SK-N-SH (cell line): ENCODE measurements at regions not wholly inside any gene's neighbourhood (a gene's known extent, or its start where the extent isn't known, plus 50 kb on each side); places are given as distances from the start of the nearest gene placed in this dataset.

Experiments used
- EZH2phosphoT487 ChIP-seq: fragments of 200-600 bp; sonication (generic); IDR thresholded peaks from 2 replicates; pipeline ENCODE4 v1.6.1; 2017; ENCODE audit warnings: low read depth, mixed run types, mild to moderate bottlenecking, antibody characterized with exemption, moderate library complexity, borderline replicate concordance
- FOSL2 ChIP-seq: IDR thresholded peaks from 2 replicates; pipeline ENCODE4 v1.4.0; 2012; ENCODE audit warnings: low read depth, mild to moderate bottlenecking, moderate library complexity, borderline replicate concordance
- POLR2AphosphoS5 ChIP-seq: IDR thresholded peaks from 2 replicates; pipeline ENCODE4 v1.6.1; 2012; ENCODE audit warnings: low read depth, low read length
- SIN3A ChIP-seq: IDR thresholded peaks from 2 replicates; pipeline ENCODE4 v1.6.1; 2012; ENCODE audit warnings: low read depth, mild to moderate bottlenecking, low read length, moderate library complexity, borderline replicate concordance
- TEAD4 ChIP-seq: IDR thresholded peaks from 2 replicates; pipeline ENCODE4 v1.4.0; 2012; ENCODE audit warnings: mild to moderate bottlenecking, borderline replicate concordance; ENCODE audit not compliant: insufficient read depth
- TF ChIP-seq, protein P1 (sequence below): fragments of 200-600 bp; sonication (generic); IDR thresholded peaks from 2 replicates; pipeline ENCODE4 v1.6.1; 2017; ENCODE audit warnings: antibody characterized with exemption, mild to moderate bottlenecking, moderate library complexity
- TF ChIP-seq, protein P2 (sequence below): fragments of 150-350 bp; IDR thresholded peaks from 2 replicates; pipeline ENCODE4 v1.6.1; 2017; ENCODE audit warnings: antibody characterized with exemption, low read length, low read depth, borderline replicate concordance

DNA sequence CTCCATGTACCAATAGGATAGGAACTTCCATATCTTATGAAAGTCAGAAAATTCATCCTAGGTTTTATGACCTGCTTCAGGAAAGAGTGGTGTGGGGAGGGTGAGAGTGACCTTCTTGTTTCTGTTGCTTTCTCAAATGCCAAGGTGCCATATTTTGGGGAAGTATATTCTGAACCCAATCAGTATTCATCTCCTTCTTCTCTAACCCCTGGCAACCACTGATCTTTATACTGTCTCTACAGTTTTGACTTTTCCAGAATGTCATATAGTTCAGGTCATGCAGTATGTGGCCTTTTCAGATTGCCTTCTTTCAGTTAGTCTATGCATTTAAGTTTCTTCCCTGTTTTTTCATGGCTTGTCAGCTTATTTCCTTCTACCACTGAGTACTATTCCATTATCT is 321.4 kb upstream of the SEMA6A start:
- TF ChIP-seq EZH2phosphoT487 (no peak), TEAD4 (no peak), POLR2AphosphoS5 (no peak), SIN3A (no peak), FOSL2 (no peak)
- TF ChIP-seq, protein P1, sequence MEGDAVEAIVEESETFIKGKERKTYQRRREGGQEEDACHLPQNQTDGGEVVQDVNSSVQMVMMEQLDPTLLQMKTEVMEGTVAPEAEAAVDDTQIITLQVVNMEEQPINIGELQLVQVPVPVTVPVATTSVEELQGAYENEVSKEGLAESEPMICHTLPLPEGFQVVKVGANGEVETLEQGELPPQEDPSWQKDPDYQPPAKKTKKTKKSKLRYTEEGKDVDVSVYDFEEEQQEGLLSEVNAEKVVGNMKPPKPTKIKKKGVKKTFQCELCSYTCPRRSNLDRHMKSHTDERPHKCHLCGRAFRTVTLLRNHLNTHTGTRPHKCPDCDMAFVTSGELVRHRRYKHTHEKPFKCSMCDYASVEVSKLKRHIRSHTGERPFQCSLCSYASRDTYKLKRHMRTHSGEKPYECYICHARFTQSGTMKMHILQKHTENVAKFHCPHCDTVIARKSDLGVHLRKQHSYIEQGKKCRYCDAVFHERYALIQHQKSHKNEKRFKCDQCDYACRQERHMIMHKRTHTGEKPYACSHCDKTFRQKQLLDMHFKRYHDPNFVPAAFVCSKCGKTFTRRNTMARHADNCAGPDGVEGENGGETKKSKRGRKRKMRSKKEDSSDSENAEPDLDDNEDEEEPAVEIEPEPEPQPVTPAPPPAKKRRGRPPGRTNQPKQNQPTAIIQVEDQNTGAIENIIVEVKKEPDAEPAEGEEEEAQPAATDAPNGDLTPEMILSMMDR, result no peak
- TF ChIP-seq, protein P2, sequence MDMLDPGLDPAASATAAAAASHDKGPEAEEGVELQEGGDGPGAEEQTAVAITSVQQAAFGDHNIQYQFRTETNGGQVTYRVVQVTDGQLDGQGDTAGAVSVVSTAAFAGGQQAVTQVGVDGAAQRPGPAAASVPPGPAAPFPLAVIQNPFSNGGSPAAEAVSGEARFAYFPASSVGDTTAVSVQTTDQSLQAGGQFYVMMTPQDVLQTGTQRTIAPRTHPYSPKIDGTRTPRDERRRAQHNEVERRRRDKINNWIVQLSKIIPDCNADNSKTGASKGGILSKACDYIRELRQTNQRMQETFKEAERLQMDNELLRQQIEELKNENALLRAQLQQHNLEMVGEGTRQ, result no peak
